ENCODE measurements at regions not wholly inside any gene's neighbourhood (a gene's known extent, or its start where the extent isn't known, plus 50 kb on each side); places are given as distances from the start of the nearest gene placed in this dataset.

GRCh38 chr10:52568309-52568708, 204.3 kb downstream of the MBL2 start:
- no peak for TF ChIP-seq TAF1 (IDR thresholded peaks at IDR 0.05; ENCODE audit: low read depth)
- TF ChIP-seq, protein P1, sequence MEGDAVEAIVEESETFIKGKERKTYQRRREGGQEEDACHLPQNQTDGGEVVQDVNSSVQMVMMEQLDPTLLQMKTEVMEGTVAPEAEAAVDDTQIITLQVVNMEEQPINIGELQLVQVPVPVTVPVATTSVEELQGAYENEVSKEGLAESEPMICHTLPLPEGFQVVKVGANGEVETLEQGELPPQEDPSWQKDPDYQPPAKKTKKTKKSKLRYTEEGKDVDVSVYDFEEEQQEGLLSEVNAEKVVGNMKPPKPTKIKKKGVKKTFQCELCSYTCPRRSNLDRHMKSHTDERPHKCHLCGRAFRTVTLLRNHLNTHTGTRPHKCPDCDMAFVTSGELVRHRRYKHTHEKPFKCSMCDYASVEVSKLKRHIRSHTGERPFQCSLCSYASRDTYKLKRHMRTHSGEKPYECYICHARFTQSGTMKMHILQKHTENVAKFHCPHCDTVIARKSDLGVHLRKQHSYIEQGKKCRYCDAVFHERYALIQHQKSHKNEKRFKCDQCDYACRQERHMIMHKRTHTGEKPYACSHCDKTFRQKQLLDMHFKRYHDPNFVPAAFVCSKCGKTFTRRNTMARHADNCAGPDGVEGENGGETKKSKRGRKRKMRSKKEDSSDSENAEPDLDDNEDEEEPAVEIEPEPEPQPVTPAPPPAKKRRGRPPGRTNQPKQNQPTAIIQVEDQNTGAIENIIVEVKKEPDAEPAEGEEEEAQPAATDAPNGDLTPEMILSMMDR (IDR thresholded peaks at IDR 0.05; ENCODE audit: poor library complexity, severe bottlenecking): no peak
- TF ChIP-seq REST (IDR thresholded peaks at IDR 0.05; ENCODE audit: borderline replicate concordance): no peak
- no peak for TF ChIP-seq EZH2 (IDR thresholded peaks at IDR 0.05; ENCODE audit: borderline replicate concordance, insufficient read depth, low read length, poor library complexity, severe bottlenecking)
- TF ChIP-seq EP300 (conservative IDR thresholded peaks at IDR 0.05; ENCODE audit: poor library complexity, severe bottlenecking): no peak
- TF ChIP-seq POLR2AphosphoS5 (IDR thresholded peaks at IDR 0.05): no peak
- no peak for TF ChIP-seq SMC3 (conservative IDR thresholded peaks at IDR 0.05; ENCODE audit: poor library complexity)
- no peak for TF ChIP-seq MXI1 (conservative IDR thresholded peaks at IDR 0.05; ENCODE audit: poor library complexity, severe bottlenecking)
- no peak for TF ChIP-seq RAD21 (conservative IDR thresholded peaks at IDR 0.05)

Data from neural cell (in vitro differentiated cells).